Stimulated activated CD4-positive, alpha-beta T cell treated with anti-CD3 and anti-CD28 coated beads, Interleukin-12 subunit alpha, Interleukin-12 subunit beta, amount 100 ng/mL, for 24 hours (primary cell): ENCODE measurements at regions not wholly inside any gene's neighbourhood (a gene's known extent, or its start where the extent isn't known, plus 50 kb on each side); places are given as distances from the start of the nearest gene placed in this dataset.
"Not testable (repeated sequence)": the region's sequence is repeated elsewhere in the genome, so short reads cannot be mapped to it uniquely, and the experiment has no call there.

ENCODE experiments used
- DNase-seq, 2 experiments: peaks; one replicate each; pipeline ENCODE4 v3.0.0-alpha.2; 2020; ENCODE audit warnings: low read depth in 2 of 2

DNA sequence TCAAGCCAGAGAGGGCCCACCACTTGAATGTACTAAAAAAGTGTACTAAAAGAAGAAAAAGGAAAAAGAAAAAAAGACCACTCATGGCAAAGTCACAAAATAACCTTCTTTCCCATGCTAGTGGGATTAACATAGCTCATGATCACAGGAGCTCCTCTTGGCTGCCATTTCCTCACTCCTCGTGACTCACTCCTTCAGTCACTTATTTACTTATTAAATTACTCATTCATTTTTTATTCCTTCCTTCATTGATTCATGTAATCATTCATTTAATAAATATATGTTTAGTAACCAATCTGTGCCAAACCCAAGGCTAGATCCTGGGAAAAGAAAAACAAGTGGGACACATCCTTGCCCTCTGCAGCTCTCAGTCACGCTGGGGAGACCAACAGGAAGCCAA, 300.5 kb downstream of the INSIG2 start:
- no peak for DNase-seq

DNA sequence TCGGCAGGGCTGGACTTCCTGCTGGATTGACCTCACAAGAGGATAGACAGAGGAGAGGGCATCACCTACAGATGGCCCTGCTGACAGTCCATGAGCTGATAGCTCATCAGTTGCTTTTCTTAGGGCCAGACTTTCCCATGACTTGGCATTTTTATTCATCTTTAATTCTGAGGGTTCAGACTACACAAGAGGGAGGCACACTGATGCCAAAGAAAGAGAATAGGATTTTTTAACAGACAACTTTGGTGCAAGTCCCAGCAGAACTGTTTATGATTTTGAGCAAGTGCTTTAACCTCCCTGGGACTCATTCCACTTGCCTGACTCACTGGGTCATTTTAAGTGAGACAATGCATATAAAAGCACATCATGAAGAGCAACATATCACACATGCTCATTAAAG, 299.2 kb downstream of the INSIG2 start:
- no peak for DNase-seq

DNA sequence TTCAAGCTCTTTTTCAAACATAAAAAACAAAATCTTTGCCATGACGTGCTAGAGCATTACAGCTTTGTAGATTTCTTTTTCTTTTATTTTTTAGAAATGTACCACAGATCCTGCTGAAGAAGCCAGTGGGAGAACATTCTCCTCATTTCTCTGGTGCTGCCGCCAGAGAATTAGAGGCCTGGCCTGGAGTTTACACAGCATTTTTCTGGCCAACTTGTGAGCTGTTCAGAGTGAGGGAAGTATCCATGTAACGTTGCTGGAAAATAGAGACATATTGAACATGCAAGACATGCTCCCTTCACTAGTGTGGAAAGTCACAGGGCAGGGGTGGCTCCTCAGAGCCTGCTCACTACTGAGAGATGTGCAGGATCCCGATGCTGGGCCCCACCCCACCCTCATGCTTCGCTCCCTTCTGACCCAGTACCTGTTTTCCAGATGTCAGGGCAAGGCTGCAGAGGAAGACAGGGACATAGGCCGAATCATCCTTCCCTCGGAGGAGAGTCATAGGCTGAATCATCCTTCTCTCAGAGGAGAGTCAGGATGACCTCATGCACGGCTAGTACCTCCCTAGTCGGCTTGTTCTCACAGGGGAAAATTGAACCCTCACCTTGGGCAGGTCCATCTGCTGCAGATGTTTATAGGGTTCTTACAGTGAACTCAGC, 298.5 kb downstream of the INSIG2 start:
- DNase-seq = no peak

DNA sequence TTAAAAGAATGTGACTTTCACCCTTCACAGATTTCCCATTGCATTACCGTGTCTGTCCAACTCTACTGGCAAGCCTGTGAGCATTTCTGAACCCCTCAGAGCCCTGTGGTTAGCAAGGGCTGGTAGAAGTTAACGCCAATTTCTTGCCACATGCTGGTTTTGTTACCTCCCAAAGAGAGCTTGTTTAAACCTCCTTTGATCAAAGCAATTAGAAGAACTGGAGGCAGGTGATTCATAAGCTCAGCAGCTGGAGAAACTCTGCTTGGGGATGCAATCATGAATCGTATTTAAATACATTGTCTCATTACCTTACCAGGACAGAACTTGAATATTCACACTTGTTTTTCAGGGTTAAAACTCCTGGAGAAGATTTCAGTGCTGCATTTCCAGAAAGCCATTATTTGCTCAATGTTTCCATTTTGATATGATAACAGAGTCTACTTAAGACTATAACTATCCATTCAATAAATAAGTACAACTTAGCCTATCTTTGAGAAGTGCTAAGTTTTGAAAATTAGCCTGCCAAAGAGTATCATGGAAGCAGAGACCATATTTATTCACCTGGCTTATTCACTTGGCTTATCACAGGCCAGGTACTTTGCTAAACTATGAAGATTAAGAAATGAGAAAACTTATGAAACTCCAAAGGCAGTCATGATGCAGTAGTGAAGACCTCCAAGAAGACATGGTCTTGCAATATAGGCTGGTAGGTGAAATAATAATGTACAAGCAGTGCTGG, 292.8 kb downstream of the INSIG2 start:
- no peak for DNase-seq

DNA sequence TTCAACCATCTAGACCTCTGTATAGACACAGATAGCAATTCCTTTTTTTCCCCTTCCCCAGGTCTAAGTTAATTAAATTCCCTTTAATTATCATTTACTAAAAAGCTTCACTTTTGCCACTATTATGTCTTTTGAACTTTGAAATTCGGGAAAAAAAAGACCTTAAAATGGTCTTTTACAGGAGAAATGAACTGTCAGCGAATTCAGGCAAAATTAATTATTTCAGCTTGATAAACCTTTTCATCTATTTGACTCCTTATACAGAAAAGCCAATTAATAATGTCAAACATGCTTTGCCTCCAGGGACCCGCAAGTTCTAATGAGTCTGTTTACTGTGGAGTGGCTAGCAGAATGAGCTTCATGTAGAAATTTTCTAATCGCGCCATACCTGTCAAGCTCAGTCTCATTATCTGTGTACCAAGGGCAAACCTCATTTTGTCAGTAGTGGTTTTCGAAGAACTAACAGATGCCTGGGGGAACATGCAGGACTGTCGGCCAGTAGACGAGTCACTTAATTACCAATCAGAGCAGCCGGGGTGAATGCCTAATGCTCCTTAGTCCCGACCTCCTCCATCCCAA, 287.7 kb downstream of the INSIG2 start:
- no peak for DNase-seq

DNA sequence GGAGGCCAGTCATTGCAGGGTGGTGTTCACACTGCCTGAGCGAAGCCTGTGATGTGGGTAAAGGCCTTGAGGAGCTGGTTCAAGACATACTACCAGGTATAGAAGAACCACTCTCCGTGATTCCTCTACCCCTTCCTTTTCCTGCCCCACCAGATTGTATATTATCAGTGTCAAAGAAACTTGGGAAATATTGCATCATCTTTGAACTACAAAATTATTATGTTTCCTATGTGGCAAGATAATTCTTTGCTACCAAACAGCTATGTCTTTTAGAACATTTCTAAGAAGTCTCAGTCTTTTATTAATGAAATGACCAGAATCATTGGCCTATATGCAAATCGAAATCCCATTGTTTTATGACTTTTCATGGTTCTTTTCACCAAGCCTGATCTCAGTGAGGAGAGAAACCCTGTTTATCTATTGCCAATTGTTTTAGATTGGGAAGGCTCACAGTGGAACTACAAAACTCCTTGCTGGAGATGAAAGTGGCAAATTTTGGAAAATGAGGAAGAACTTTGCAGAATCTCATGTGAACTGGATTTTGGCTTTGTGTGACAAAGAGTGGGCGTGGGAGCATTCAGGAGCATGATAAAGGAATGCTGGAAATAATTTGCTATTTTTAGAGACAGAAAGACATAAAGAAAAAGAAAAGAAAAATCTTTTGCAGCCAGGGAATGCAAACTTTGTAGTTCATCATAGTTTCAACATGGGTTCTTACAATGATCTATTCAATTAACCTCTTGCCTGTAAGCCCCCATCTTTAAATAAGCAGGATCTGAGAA, 286.9 kb downstream of the INSIG2 start:
- no peak for DNase-seq

DNA sequence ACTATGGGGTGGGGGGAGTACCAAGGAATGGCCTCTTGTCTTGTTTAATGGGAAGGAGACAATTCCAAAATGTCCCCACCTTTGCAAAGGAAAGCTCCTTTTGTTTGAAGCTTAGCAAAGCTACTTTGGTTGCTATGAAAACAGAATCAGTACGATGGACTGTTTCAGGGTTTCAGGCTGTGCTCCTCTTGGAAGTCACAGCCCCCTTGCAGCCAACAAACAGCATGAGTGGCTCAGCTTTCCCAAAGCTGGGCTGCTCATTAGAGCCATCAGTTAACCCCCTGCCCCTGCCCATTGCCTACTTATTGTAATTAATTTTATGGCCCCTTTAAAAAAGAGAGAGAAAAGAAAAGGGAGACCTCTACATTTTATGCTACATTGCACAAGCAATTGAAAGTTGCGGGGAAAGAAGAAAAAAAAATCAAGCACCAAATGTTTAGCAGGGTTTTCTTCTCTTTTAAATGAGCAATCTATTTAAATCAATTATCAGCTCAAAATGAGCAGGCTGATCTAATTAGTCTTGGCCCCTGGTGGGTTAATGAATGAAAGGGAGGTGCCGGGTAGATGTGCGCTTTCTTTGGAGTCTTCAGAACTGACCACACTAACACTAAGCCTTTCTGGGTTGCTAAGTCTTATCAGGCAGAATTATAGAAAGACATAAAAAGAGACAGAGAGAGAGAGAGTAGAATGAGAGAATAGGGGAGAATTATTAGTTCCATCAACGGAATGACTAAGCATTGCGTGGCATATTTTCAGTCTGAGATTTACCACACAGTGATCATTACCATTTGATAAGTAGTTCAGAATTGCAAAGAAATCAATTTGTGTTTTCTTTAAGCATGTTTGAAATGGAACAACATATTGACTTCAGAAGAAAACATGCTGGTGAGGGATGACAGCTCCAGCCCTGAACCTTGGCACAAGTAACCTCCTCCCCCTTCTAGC, 284.9 kb downstream of the INSIG2 start:
- DNase-seq = no peak

DNA sequence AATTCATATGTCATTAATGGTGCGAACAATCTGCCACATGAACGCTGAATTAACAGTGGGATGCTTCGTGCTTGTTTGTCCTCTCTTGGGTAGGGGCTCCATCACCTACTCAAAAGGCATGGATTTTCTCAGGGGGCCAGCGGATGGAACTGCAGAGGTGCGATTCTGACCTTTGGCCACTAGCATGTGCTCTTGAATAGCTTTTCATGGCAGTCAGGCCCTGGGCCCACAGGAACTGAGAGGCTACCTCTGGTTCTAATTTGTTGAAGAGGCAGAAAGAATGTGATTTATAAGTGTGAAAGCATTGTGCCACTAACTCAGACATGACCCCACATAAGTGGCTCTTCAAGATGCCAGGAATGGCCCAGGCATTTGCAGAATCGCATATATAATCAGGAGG, 283.2 kb downstream of the INSIG2 start:
- no peak for DNase-seq

DNA sequence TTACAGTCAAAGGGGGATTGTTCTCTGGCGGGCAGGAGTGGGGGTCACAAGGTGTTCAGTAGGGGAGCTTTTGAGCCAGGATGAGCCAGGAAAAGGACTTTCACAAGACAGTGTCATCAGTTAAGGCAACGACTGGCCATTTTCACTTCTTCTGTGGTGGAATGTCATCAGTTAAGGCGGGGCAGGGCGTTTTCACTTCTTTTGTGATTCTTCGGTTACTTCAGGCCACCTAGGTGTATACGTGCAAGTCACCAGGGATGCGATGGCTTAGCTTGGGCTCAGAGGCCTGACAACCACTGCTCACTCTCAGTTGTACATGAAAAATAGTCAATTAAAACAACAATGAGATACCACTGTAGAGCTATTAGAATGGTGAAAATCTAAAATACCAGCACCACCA, 281.2 kb downstream of the INSIG2 start:
- not testable (repeated sequence) for DNase-seq

DNA sequence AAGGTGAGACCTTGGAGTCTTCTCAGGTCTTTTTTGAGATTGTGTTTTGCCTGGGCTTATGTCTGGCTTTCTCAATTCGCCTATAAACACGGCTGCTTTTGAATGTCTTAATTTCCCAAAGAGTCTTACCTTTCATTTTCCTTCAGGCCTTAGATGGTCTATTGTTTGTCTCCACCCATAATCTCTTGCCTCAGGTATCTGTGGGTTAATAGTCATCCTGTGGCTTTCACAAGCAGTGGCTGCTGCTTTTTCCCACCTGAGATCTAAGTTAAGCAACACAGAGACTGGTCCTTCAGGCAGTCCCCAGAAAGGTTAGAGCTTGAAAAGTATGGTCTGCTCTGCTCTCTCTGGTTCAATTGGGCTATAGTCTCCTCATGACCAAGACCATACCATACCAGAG, 275.3 kb downstream of the INSIG2 start:
- DNase-seq = no peak

DNA sequence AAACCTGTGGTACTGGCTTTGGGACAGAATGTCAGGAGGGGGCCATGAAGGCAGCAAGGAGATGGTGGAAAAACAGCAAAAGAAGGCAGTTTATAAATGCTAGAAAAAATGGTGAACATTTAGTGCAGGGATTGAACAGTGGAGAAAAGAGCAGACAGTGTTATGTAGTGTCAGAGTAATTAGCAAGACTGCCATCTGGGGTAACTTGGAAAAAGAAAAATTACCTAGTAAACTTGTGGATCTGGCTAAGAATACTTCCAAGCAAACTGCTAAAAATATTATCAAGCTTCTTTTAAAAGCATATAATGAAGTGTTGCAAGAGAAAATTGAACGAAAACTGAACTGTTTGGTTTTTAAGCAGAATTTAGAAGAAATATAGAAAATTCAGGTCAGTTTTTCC, 267.8 kb downstream of the INSIG2 start:
- no peak for DNase-seq

DNA sequence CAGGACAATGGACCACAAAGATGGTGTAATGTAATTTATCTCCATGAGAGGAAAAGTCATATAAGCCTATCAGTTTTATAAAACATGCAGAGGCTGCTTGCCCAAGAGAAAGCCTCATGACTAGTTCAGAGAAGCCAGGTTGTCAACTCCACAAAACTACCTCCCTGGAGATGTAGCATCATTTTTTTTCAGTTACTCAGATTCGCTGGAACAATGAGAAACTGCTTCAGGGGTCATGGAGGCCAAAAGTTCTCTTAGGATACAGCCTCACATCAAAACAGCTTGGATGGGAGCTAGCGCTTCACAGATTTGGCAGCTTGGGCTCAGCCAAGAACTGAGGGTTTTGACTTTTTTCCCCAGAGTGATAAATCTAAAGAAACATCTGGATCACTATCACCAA, 263.5 kb downstream of the INSIG2 start:
- no peak for DNase-seq

DNA sequence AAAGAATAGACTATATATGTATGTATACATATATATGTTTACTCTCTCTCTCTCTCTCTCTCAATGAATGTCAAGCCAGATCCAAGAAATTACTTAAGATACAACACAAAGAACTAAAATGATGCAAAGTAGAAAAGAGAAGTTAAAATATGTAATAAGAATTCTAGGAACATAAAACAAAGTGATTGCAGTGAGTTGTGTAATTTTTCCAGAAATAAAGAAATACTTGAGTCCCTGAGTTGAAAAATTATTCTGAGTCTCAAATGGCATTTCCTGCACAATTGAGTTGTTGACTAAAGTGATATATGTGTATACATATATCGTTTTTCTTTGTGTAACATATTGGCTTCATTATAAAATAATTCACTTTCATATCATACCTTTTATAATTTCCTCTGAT, 262.4 kb downstream of the INSIG2 start:
- no peak for DNase-seq

DNA sequence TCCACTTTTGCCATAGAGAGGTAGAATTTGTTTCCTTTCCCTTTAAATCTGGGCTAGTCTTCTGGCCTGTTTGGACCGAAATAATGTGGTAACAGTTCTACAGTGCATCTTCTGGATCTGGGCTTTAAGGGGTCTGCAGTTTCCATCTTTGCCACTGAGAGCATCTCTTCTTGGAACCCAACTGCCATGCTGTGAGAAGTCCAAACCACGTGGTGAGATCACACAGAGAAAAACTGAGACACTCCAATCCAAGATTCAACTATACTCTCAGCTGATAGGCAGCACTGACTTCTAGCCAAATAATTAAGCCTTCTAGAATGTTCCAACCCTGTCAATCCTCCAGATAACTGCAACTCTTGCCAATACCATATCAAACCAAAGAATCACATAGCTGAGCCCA, 261.1 kb downstream of the INSIG2 start:
- DNase-seq = no peak

DNA sequence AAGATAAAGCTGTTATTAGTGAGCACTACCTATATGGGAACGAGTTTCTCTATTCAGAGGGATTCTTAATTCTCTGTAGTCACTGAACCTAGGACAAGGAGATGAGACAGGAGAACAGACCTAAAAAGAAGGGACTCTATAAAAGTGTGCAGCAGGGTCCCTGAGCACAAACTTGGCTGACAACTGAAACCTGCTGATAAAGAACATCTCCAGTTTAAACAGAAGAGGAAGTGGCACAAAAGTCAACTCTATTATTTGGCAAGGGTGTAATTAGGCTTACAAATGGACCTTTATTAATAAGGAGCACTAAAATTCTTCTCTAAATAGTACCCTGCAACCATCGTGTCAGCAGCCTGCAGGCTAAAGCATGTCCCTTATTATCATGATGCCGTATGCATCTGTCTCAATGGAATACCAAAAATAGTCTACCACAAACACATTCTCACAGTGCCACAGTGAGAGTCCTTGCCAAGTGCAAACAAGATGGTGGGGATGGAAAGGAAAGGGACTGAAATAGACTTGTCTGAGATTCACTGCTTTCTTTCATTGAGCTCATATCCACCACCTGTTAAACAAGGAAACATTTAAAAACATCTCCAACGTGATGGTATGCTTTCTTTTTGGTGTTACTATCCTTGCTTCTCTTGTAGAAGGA, 260.2 kb downstream of the INSIG2 start:
- DNase-seq = no peak

DNA sequence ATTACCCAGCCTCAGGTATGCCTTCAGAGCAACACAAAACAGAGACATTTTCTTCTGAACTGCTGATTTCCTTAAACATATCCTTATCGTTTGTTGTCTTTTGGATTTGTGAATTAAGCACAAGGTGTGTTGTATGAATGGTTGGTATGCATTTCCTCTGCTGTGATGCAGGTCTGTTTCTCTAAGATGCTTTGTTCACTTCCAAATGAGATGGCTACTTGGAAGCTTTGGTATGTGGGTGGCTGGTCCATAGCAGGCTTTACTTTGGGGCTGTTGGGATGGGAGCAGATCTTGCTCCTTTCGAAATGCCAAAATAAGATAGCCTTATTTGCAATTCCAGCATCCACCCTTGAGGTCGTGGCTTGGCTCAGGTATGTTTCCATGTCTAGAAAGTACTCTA, 257.2 kb downstream of the INSIG2 start:
- DNase-seq = no peak

DNA sequence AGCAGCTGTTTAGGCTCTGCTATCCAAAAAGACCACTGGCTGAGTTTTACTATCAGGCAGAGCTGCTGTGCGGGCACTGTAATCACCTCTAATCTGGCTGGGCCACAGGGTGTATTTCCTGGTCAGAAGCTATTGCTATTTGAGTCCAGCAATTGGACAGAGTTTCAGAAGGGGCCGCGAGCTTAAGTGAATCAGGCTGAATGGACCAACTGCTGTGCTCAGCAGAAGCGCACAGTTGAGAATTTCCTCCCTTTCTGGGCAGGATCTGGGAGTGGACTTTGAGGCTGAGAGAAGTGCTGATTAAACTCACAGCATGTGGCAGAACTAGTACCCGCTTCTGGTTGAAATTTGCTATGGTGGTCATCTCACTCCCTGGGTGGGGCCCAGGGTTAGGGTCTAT, 251.8 kb downstream of the INSIG2 start:
- no peak for DNase-seq

DNA sequence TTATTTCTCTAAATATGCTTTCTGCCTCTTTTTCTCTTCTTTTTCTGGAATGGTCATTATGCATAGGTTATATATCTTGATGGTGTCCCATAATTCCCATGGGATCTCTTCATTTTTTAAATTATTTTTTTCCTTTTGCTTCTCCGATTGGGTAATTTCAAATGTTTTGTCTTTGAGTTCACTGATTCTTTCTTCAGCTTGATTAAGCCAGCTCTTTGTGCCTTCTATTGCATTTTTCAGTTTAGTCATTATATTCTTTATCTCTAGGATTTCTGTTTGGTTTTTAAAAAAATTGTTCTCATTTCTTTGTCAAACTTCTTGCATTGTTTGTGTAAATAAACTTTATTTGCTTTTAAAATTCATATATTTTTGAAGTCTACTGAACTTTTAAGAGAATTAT, 251.1 kb downstream of the INSIG2 start:
- DNase-seq = no peak

DNA sequence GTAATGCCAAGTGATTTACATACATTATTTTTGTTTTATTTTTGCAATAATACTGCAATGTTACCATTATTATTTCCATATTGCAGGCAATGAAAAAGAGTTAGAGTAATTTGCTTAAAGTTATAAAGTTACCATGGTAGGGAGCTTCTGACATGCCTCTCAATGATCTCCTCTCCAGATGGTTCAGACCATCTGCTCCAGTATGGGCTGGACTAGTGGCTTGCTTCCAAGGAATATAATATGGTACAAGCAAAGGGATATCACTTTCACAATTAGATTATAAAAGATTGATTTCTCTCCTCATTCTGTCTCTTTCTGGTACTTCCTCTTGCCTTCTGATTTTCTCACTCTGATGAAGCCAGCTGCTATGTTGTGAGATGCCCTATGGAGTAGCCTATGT, 245.4 kb downstream of the INSIG2 start:
- no peak for DNase-seq

DNA sequence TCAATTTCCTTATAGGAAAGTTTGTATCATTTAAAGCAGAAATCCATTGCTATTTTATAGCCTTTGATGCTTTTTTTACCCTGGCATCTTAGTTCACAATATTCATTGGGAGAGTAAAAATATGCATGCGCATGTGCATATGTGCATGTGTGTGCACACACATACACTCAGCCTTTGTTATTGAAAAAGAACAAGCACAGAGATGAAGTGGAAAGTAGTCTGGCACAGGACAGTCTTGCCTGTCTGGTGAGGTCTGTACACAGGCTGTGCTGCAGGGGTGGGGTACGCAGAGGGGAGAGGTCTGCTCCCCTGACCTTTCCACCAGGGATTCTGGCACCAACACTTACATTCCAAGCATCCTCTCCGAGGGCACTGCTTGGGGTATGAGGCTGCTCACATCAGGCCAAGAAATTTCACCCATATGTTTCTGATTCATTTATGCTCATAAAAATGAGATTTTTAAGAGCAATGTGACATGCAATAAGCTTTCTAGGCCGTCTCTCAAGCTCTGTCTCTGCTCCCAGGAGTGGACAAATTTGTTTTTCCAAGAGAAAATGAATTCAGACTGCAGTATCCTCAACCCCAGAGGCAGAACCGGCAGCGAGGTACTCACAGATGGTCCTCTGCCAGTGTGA, 237.2 kb downstream of the INSIG2 start:
- no peak for DNase-seq
